SK-N-SH treated with all-trans-retinoic acid at 6 μM for 48 hours (cell line): ENCODE measurements at regions not wholly inside any gene's neighbourhood (a gene's known extent, or its start where the extent isn't known, plus 50 kb on each side); places are given as distances from the start of the nearest gene placed in this dataset.

Source experiments
- BACH2 ChIP-seq: fragments of 250-450 bp; sonication (Bioruptor Pico); IDR thresholded peaks from 2 replicates; pipeline ENCODE4 v1.9.0; 2021; ENCODE audit warnings: mild to moderate bottlenecking, borderline replicate concordance
- CSDC2 ChIP-seq: fragments of 250-450 bp; sonication (Bioruptor Pico); IDR thresholded peaks from 2 replicates; pipeline ENCODE4 v1.5.0; 2020; ENCODE audit warnings: mild to moderate bottlenecking, moderate library complexity
- RARB ChIP-seq: fragments of 250-450 bp; sonication (Bioruptor Pico); IDR thresholded peaks from 2 replicates; pipeline ENCODE4 v1.8.0; 2021; ENCODE audit warnings: mild to moderate bottlenecking, moderate library complexity
- SNAI2 ChIP-seq: fragments of 250-450 bp; sonication (Bioruptor Pico); IDR thresholded peaks from 2 replicates; pipeline ENCODE4 v1.5.0; 2020; ENCODE audit warnings: mild to moderate bottlenecking, moderate library complexity
- TOX ChIP-seq: fragments of 250-450 bp; sonication (Bioruptor Pico); IDR thresholded peaks from 2 replicates; pipeline ENCODE4 v1.8.0; 2021; ENCODE audit warnings: mild to moderate bottlenecking, moderate library complexity, borderline replicate concordance
- ZC3H10 ChIP-seq: fragments of 250-450 bp; sonication (Bioruptor Pico); IDR thresholded peaks from 2 replicates; pipeline ENCODE4 v1.5.1; 2021; ENCODE audit warnings: mild to moderate bottlenecking, moderate library complexity
- ZNF565 ChIP-seq: fragments of 450-650 bp; formaldehyde crosslinking; conservative IDR thresholded peaks from 2 replicates; pipeline ENCODE4 v1.5.0; 2020; ENCODE audit warnings: low read depth, mild to moderate bottlenecking, moderate library complexity
- TF ChIP-seq, protein P1 (sequence below): fragments of 250-450 bp; sonication (Bioruptor Pico); IDR thresholded peaks from 2 replicates; pipeline ENCODE4 v1.8.0; 2020; ENCODE audit warnings: mild to moderate bottlenecking, moderate library complexity, borderline replicate concordance

- TF ChIP-seq, protein P1, sequence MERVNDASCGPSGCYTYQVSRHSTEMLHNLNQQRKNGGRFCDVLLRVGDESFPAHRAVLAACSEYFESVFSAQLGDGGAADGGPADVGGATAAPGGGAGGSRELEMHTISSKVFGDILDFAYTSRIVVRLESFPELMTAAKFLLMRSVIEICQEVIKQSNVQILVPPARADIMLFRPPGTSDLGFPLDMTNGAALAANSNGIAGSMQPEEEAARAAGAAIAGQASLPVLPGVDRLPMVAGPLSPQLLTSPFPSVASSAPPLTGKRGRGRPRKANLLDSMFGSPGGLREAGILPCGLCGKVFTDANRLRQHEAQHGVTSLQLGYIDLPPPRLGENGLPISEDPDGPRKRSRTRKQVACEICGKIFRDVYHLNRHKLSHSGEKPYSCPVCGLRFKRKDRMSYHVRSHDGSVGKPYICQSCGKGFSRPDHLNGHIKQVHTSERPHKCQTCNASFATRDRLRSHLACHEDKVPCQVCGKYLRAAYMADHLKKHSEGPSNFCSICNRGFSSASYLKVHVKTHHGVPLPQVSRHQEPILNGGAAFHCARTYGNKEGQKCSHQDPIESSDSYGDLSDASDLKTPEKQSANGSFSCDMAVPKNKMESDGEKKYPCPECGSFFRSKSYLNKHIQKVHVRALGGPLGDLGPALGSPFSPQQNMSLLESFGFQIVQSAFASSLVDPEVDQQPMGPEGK (CRISPR knock-in tag), result no peak
- no peak for TF ChIP-seq ZC3H10
- TF ChIP-seq ZNF565, result no peak
- no peak for TF ChIP-seq BACH2 (CRISPR knock-in tag)
- no peak for TF ChIP-seq TOX (CRISPR knock-in tag)
- TF ChIP-seq SNAI2 (CRISPR knock-in tag), result no peak
- TF ChIP-seq CSDC2, result no peak
- no peak for TF ChIP-seq RARB (CRISPR knock-in tag)
Measured at GRCh38 chr13:26456650-26457049, 100.8 kb upstream of the WASF3 start.
